Vagina (tissue), 2 donors: ENCODE measurements at regions not wholly inside any gene's neighbourhood (a gene's known extent, or its start where the extent isn't known, plus 50 kb on each side); places are given as distances from the start of the nearest gene placed in this dataset.

Experiments
- CTCF ChIP-seq, 3 experiments: fragments of 450-650 bp in 2 of 3; fragments of 200-600 bp in 1 of 3; sonication (generic) in 1 of 3; IDR thresholded peaks; one replicate each; pipeline ENCODE4 v1.5.1; 2017 to 2019; ENCODE audit warnings: antibody characterized with exemption in 3 of 3, mild to moderate bottlenecking in 2 of 3, moderate library complexity in 2 of 3
- POLR2A ChIP-seq, 2 donors: fragments of 450-650 bp; IDR thresholded peaks; one replicate each; pipeline ENCODE4 v1.6.1; 2017; ENCODE audit warnings: antibody characterized with exemption in 2 of 2, mild to moderate bottlenecking in 2 of 2, moderate library complexity in 2 of 2

DNA sequence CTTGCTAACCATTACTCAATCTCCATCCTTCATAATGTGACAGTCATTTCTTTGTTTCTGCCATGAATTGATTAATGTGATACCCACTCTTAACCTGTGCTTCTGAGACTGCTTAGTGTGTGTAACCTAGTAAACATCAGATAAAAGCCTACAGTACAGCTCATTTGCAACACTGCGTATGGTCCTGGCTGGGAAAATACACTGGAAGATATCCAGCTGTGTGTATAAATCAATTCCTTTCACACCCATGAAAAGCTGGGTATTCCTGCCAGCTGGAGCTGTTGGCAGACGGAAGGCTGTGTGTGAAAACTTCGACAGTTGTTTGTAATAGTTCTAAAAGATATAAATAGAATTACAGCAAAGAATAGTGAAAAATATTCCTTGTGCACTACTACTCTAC lies 509.2 kb downstream of the FRK start:
- TF ChIP-seq CTCF (IDR thresholded peaks at IDR 0.05): no peak
- no peak for TF ChIP-seq POLR2A (IDR thresholded peaks at IDR 0.05)
